Cardiac fibroblast (primary cell): ENCODE measurements at regions not wholly inside any gene's neighbourhood (a gene's known extent, or its start where the extent isn't known, plus 50 kb on each side); places are given as distances from the start of the nearest gene placed in this dataset.

ENCODE experiments used
- DNase-seq, 2 donors: peaks; one replicate each; pipeline versions ENCODE4 v3.0.0 to v3.0.0-alpha.2; 2010; ENCODE audit warnings: low read depth in 2 of 2
- H3K4me3 ChIP-seq, 2 donors: replicated peaks in 1 of 2; 1 replicate in 1 of 2; 2 replicates in 1 of 2; pipeline ENCODE4 v1.5.1; 2011; ENCODE audit warnings: low read depth in 2 of 2, low read length in 2 of 2, mild to moderate bottlenecking in 2 of 2, moderate library complexity in 1 of 2
- TF ChIP-seq, protein P1 (sequence below): IDR thresholded peaks from one replicate; pipeline ENCODE4 v1.5.1; 2011; ENCODE audit warnings: low read depth, mild to moderate bottlenecking, low read length, inconsistent platforms

DNA sequence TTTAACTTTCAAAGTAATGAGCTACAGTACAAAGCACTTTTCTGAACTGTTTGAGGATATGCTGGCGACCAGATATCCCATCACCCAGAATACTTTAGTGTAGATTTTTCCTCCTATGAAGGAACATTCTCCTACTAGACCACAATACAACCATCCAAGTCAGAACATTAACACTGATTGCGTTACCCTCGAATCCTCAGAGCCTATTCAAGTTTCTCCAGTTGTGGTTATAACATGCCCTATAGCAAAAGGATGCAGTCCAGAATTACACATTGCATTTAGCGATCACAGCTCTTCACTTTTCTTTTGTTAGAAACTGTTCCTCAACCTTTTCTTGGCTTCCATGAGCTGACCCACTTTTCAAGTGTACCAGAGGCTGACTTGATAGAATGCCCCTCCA, 87.4 kb upstream of the SOX4 start:
- no peak for DNase-seq
- no peak overlapping the region for H3K4me3 ChIP-seq
- TF ChIP-seq, protein P1, sequence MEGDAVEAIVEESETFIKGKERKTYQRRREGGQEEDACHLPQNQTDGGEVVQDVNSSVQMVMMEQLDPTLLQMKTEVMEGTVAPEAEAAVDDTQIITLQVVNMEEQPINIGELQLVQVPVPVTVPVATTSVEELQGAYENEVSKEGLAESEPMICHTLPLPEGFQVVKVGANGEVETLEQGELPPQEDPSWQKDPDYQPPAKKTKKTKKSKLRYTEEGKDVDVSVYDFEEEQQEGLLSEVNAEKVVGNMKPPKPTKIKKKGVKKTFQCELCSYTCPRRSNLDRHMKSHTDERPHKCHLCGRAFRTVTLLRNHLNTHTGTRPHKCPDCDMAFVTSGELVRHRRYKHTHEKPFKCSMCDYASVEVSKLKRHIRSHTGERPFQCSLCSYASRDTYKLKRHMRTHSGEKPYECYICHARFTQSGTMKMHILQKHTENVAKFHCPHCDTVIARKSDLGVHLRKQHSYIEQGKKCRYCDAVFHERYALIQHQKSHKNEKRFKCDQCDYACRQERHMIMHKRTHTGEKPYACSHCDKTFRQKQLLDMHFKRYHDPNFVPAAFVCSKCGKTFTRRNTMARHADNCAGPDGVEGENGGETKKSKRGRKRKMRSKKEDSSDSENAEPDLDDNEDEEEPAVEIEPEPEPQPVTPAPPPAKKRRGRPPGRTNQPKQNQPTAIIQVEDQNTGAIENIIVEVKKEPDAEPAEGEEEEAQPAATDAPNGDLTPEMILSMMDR = no peak

DNA sequence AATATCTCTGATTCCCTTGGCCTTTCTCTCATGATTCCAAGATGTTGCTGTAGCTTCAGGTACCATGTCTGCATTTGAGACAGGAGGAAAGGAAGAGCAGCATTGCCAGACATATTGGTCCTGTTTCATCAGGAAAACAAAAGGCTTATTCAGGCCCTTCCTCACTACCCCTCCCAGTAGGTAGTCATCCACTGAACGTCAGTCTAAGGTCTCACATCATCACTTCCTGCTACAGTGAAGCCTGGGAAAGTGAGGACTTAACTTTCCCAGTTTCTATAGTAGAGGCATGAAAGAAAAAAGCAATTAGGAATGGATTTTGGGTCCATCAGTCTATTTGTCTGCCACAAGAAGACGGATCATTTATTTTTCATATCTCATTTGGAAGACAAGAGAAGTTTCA, 85.7 kb upstream of the SOX4 start:
- no peak overlapping the region for H3K4me3 ChIP-seq
- TF ChIP-seq, protein P1 = no peak
- DNase-seq = peak in 1 of 2 donors; percentile 28

DNA sequence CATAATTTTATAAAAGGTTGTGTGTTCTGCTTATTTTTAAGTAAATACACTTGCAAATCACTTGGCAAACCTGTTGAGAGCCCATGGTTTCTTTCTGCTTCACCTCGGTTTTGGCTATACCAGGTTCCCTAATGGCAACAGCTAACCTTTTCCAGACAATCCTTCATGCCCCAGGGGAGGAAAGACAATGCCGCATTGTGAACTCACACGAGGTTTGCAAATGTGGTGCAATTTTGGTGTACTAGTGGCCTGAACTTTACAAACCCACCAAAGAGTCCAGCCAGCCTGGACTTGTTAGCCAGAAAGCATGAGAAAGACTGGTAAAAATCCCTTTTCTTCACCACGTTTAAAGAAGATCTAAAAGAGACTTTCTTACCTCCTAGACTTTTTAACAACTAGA, 84.8 kb upstream of the SOX4 start:
- H3K4me3 ChIP-seq = no peak overlapping the region

DNA sequence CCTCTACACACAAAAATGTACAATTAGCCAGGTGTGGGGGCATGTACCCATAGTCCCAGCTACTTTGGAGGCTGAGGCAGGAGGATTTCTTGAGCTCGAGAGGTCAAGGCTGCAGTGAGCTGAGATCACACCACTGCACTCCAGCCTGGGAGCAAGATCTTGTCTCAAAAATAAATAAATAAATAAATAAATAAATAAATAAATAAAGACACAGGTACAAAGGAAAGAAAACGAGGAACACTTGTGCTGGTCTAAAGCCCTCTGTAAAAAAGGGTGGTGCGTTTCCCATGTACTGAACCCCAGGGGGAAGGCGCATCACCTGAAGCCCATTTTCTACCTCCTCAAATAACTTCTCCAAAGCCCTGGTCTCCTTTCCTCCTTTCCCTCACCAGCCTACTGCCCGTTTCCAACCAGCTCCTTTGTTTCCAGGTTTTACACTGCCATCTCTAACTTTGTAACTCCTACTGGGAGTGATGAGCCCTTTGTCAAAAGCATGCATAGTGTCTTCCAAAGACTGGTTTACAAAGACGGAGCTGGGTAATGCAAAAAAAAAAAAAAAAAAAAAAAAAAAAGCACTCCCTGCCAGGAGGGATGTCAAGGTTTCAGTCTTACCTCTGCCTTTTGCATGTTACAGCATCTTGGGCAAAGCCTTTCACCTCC, 81.5 kb upstream of the SOX4 start:
- DNase-seq = no peak
- TF ChIP-seq, protein P1 = no peak
- no peak overlapping the region for H3K4me3 ChIP-seq

More for the DNA sequence above, 84.8 kb upstream of the SOX4 start:
- DNase-seq = no peak
- TF ChIP-seq, protein P1 = no peak

DNA sequence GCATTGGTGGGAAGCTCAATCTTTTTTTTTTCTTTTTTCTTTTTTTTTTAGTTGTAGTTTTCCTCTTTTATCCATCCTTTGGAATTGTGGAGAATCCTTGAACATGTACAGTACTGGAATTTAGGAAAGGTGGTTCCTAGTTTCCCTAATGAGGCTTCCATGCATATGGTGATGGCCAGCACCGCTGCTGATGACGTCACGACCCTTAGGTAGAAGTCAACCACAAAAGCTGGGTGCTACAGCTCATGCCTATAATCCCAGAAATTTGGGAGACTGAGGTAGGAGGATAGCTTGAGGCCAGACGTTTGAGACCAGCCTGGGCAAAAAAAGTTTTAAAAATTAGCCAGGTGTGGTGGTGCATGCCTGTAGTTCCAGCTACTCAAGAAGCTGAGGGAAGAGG, 79.3 kb upstream of the SOX4 start:
- TF ChIP-seq, protein P1 = no peak
- no peak for DNase-seq

DNA sequence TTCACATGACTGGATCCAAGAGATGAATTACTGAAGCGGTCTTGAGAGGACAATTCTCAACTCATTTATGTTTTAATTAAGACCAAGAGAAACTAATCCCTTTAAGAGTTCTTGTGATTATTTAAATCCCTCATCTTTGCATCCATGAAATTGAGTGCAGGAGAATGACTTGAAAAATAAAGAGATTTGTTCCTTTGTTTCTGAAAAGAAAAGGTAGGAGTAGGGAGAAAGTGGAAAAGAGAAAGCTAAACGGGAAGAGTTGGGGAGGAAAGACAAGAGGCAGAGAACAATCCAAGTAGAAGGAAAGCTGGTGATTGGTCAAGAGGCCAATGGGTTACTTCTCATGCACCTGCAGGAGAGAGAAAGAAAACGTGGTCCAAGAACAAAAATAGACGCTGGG, 75.2 kb upstream of the SOX4 start:
- DNase-seq = no peak
- TF ChIP-seq, protein P1 = no peak
- H3K4me3 ChIP-seq = no peak overlapping the region

More for the DNA sequence above, 79.3 kb upstream of the SOX4 start:
- H3K4me3 ChIP-seq = no peak overlapping the region

DNA sequence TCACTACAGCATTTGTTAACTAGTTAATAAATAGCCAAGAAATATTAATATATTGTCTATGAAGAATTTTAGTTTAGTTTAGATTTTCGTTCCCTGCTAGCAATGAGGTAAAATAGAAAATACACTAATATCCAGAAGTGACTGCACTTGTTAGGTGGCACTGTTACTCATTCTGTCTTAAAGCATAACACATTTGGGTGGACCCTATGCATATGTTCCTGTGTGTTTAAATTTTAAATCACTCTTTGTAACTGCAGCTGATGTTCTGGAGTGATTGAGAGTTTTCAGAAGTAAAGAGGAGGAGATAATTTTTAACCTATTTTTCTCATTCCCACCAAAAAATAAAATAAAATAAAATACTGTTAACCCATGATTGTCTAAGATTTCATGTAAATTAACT, 73.9 kb upstream of the SOX4 start:
- no peak for DNase-seq
- TF ChIP-seq, protein P1 = no peak
- no peak overlapping the region for H3K4me3 ChIP-seq
